NCI-H226 (cell line): ENCODE measurements at regions not wholly inside any gene's neighbourhood (a gene's known extent, or its start where the extent isn't known, plus 50 kb on each side); places are given as distances from the start of the nearest gene placed in this dataset.
"Not testable (repeated sequence)": the region's sequence is repeated elsewhere in the genome, so short reads cannot be mapped to it uniquely, and the experiment has no call there.

Experiments
- DNase-seq: peaks from one replicate; pipeline ENCODE4 v3.0.0-alpha.2; 2015

DNA sequence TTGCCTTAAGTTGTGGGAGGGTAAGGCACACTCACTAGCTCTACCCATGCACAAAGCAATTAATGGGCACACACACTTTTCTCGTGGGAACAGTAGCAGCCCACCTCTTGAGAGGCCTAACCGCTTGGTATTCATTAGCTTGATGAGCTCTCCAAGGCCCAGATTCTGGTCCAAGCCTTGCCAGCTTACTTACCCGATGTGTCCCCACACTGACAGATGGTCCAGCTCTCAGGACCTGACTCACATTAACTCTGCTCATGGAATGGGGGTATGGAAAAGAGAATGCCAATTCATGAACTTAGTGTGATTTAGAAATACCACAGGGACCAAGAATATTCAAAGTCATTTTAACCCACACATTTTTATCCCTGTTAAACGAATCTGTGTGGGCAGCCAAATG lies 106.8 kb upstream of the CACHD1 start:
- no peak for DNase-seq

GRCh38 chr1:64363616-64364015 lies 106.3 kb upstream of the CACHD1 start:
- no peak for DNase-seq

DNA sequence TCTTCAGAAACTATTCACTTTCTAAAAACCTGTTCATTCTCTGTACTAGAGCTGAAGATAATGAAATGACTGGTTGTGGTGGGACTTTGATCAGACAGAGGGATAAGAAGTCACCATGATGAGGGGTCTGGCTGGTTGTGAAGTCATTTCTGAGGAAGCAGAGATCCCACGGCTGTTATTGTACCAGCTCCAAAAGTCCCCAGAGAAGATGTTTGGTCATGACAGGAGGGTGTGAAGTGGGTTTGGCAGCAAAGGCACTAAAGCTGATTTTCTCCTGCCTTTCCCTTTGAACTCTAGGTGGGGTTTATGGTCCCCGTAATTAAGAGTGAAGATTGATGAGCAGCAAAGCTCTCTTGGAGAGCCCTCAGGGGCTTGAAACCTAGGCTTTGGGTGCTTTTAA lies 103.1 kb upstream of the CACHD1 start:
- DNase-seq, result no peak

DNA sequence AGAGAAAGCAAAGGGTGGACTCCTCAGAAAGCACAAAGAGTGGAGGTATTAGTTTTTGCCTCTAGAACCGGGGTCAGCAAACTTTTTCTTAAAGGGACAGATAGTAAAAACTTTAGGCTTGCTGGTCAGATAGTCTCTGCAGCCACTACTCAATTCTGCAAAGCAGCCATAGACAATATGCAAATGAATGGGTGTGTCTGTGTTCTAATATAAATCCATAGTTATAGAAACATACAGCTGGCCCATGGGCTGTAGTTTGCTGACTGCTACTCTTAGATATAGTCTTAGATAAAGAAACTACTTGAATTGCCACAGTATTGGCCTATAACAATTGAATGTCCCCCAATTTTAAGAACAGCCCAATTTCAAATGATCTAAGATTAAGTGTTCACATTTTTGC lies 101.6 kb upstream of the CACHD1 start:
- DNase-seq, result no peak

DNA sequence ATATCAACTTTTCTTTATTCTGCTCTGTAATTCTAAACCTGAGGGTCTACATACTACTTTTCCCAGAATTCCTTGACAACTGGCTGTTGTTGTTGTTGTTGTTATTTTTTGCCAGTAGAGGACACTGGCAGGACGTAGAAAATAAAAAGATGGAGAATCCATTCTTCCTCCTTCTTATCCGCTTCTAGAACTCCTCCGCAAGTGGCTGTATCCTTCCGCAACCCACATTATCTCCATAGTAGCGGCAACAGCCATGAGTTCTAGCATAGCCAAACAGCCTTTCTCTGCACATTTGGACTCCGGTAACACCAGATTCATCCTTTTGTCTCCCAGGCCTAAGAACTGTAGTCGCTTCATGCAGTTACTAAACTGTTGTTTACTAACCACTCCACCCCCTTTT lies 91.1 kb upstream of the CACHD1 start:
- no peak for DNase-seq

GRCh38 chr1:64387389-64388285 lies 82.3 kb upstream of the CACHD1 start:
- DNase-seq, result no peak

DNA sequence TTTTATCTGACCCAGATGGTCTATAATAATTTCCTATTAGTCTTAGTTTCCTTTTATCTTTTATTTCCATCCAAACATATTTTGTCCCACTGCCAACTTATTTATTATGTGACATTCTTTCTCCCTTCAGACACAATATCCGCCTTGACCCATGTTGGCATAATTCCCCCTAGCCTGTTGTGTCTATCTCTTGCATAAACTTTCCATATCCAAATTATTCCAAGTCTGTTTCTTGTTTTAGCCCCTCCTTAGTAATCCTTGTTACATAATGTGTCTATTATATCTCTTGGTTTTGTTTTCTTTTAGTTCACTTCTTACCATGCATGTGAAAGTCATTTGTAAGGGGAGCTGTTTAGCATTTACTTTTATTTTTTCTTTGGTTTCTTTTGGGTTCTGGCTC lies 81.6 kb upstream of the CACHD1 start:
- DNase-seq, result no peak

GRCh38 chr1:64392109-64392508 lies 77.8 kb upstream of the CACHD1 start:
- DNase-seq, result no peak

DNA sequence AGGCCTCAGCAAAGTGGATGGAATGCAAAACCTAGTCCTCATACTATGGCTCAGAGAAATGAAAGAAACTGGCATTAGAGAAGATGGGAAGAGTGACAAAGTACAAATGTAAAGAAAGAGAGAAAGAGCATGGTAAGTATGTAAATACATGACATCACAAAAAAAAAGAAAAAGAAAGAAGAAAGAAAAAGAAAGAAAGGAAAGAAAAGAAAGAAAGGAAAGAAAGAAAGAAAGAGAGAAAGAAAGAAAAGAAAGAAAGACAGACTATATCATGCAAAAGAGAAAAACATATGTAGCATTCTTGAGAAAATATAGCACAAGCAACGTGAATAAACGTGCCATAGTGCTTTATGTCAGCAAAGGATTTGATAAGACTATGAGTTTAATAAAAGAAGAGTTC lies 76.1 kb upstream of the CACHD1 start:
- no peak for DNase-seq

DNA sequence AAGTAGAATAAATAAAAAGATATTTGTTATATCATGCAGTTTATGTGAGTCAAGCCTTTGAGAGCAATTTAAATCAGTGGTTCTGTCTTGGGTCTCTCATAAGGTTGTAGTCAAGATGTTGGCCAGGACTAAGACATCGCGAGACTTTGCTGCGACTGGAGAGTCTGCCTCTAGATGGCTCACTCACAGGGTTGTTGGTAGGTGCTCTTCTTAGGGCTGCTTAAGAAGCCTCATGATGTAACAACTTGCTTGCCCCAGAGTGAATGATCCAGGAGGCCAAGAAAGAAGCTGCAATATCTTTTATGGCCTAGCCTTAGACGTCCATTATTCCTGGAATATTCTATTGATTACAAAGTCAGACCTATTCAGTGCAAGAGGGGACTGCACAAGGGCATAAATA lies 73.1 kb upstream of the CACHD1 start:
- DNase-seq, result no peak

- no peak for DNase-seq
These were observed 72.4 kb upstream of the CACHD1 start for GRCh38 chr1:64397541-64397940.

- no peak for DNase-seq
These were observed 71.0 kb upstream of the CACHD1 start for GRCh38 chr1:64398936-64399335.

GRCh38 chr1:64401285-64401684 lies 68.6 kb upstream of the CACHD1 start:
- DNase-seq, result no peak

- DNase-seq, result peak; percentile 41
These were observed 66.6 kb upstream of the CACHD1 start for GRCh38 chr1:64403331-64403730.

DNA sequence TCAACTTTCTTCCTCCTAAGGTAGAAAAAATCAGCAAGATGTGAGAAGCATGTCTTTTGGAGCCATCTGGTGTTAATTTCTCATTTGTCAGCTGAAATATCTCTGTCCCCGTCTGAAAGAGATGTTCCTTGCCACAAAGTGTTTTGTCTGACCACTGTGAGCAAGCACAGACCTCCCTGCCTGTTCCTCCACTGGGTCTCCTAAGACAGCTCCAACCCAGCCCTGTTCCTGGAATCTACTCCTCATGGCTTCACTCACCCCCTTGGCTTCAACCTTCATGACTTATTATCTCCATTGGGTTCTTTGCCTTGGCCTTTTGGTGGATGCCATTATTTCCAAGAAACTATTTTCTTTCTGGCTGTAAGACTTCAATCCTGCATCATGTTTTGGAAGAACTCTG lies 65.7 kb upstream of the CACHD1 start:
- DNase-seq, result no peak

- DNase-seq, result no peak
These were observed 64.1 kb upstream of the CACHD1 start for GRCh38 chr1:64405833-64406232.

- no peak for DNase-seq
These were observed 59.7 kb upstream of the CACHD1 start for GRCh38 chr1:64410217-64410616.

DNA sequence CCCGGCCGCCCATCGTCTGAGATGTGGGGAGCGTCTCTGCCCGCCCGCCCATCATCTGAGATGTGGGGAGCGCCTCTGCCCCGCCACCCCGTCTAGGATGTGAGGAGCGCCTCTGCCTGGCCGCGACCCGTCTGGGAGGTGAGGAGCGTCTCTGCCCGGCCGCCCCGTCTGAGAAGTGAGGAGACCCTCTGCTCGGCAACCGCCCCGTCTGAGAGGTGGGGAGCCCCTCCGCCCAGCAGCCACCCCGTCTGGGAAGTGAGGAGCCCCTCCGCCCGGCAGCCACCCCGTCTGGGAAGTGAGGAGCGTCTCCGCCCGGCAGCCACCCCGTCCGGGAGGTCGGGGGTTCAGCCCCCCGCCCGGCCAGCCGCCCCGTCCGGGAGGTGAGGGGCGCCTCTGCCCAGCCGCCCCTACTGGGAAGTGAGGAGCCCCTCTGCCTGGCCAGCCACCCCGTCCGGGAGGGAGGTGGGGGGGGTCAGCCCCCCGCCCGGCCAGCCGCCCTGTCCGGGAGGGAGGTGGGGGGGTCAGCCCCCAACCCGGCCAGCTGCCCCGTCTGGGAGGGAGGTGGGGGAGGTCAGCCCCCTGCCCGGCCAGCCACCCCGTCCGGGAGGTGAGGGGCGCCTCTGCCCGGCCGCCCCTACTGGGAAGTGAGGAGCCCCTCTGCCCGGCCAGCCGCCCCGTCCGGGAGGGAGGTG lies 54.9 kb upstream of the CACHD1 start:
- DNase-seq, result not testable (repeated sequence)

GRCh38 chr1:64417803-64418202 lies 52.1 kb upstream of the CACHD1 start:
- DNase-seq, result no peak
